GM12878 (cell line): ENCODE measurements at regions not wholly inside any gene's neighbourhood (a gene's known extent, or its start where the extent isn't known, plus 50 kb on each side); places are given as distances from the start of the nearest gene placed in this dataset.

Source experiments
- ATAC-seq: fragments of 200-7000 bp; cut with Tn5 transposase; 3 replicates; pipeline ENCODE4 v1.9.1; 2020; ENCODE audit warnings: mild to moderate bottlenecking, moderate library complexity
- BruUV-seq: library from RNA; stranded (reverse); fragments of 400-500 nt; replicated peaks from 2 replicates; lab custom pipeline; 2021; lab: Mats Ljungman, UMichigan
- CTCF ChIA-PET: fragments of 300-600 bp; sonication (Branson Sonifier 250); formaldehyde crosslinking; extraction: SDS; loops from one replicate; lab custom pipeline; 2021; ENCODE audit warnings: inconsistent platforms; lab: Yijun Ruan, JAX
- POLR2A ChIA-PET: fragments of 350-600 bp; formaldehyde crosslinking; extraction: SDS; loops from one replicate; lab custom pipeline; 2021; ENCODE audit warnings: inconsistent platforms; lab: Charles Lee
- RAD21 ChIA-PET: fragments of 300-600 bp; sonication (Branson Sonifier 250); formaldehyde crosslinking; loops from one replicate; lab custom pipeline; 2023; ENCODE audit warnings: antibody characterized with exemption; ENCODE audit not compliant: unreplicated experiment; lab: Charles Lee
- SMC1A ChIA-PET: fragments of 300-600 bp; sonication (Branson Sonifier 250); formaldehyde crosslinking; loops from one replicate; lab custom pipeline; 2023; ENCODE audit not compliant: unreplicated experiment, uncharacterized antibody; lab: Charles Lee
- DNase-seq: peaks from one replicate; pipeline ENCODE4 v3.0.0-alpha.2; 2011; ENCODE audit warnings: low read depth, low spot score
- FAIRE-seq: peaks from 3 replicates; lab custom pipeline; 2011; peaks lifted over from hg19 to GRCh38; lab: Jason Lieb, UNC
- H2AFZ ChIP-seq: 2 replicates; pipeline ENCODE4 v1.6.0; 2011; ENCODE audit warnings: low read depth, low read length, control low read depth; ENCODE audit not compliant: control insufficient read depth
- H3K27ac ChIP-seq: 2 replicates; pipeline ENCODE4 v1.5.1; 2011; ENCODE audit warnings: control low read depth; ENCODE audit not compliant: control insufficient read depth, insufficient read depth
- H3K27me3 ChIP-seq, 2 experiments: replicated peaks in 1 of 2; 2 replicates each; pipeline versions ENCODE4 v1.6.0 to v1.6.1; 2011; ENCODE audit warnings: low read length in 1 of 2; ENCODE audit not compliant: control insufficient read depth in 2 of 2, insufficient read depth in 2 of 2
- H3K36me3 ChIP-seq, 2 experiments: 2 replicates each; pipeline ENCODE4 v1.5.1; 2011; ENCODE audit warnings: low read length in 1 of 2; ENCODE audit not compliant: control insufficient read depth in 2 of 2, insufficient read depth in 2 of 2
- H3K4me1 ChIP-seq: 2 replicates; pipeline ENCODE4 v1.6.1; 2011; ENCODE audit warnings: mild to moderate bottlenecking, low read length, moderate library complexity, mixed read lengths; ENCODE audit not compliant: control insufficient read depth, insufficient read depth
- H3K4me2 ChIP-seq: 2 replicates; pipeline ENCODE4 v1.6.0; 2011; ENCODE audit warnings: control low read depth; ENCODE audit not compliant: control insufficient read depth, insufficient read depth
- H3K4me3 ChIP-seq: fragments of 200-600 bp; sonication (generic); 2 replicates; pipeline ENCODE4 v1.5.1; 2016
- H3K79me2 ChIP-seq: 2 replicates; pipeline ENCODE4 v1.6.0; 2011; ENCODE audit warnings: low read length; ENCODE audit not compliant: control insufficient read depth, insufficient read depth
- H3K9ac ChIP-seq: 2 replicates; pipeline ENCODE4 v1.8.0; 2011; ENCODE audit warnings: low read length, control low read depth, mixed read lengths; ENCODE audit not compliant: control insufficient read depth, insufficient read depth
- H3K9me3 ChIP-seq: replicated peaks from 3 replicates; pipeline ENCODE4 v1.5.1; 2011; ENCODE audit warnings: mild to moderate bottlenecking, low read length; ENCODE audit not compliant: control insufficient read depth, insufficient read depth
- H4K20me1 ChIP-seq: 2 replicates; pipeline ENCODE4 v1.6.0; 2011; ENCODE audit not compliant: control insufficient read depth, insufficient read depth
- ATF2 ChIP-seq: IDR thresholded peaks from 2 replicates; pipeline ENCODE4 v1.6.1; 2012; ENCODE audit warnings: low read length, inconsistent platforms
- E2F4 ChIP-seq: IDR thresholded peaks from 2 replicates; pipeline ENCODE4 v1.6.1; 2012; ENCODE audit warnings: low read depth, low read length, improper control_type of control experiment
- EED ChIP-seq: sonication (generic); IDR thresholded peaks from 2 replicates; pipeline ENCODE4 v1.6.1; 2016; ENCODE audit warnings: antibody characterized with exemption, low read depth
- ESRRA ChIP-seq: IDR thresholded peaks from 2 replicates; pipeline ENCODE4 v1.6.1; 2012; ENCODE audit warnings: mild to moderate bottlenecking, low read length, improper control_type of control experiment
- IKZF1 ChIP-seq: fragments of 450-650 bp; conservative IDR thresholded peaks from 2 replicates; pipeline ENCODE4 v1.6.1; 2017; ENCODE audit warnings: antibody characterized with exemption, mild to moderate bottlenecking
- LARP7 ChIP-seq: fragments of 450-650 bp; IDR thresholded peaks from 2 replicates; pipeline ENCODE4 v1.6.1; 2017; ENCODE audit warnings: mild to moderate bottlenecking
- MEF2A ChIP-seq: IDR thresholded peaks from 2 replicates; pipeline ENCODE4 v1.6.1; 2011; ENCODE audit warnings: low read depth, mild to moderate bottlenecking, low read length, moderate library complexity; ENCODE audit not compliant: insufficient read depth
- MEF2B ChIP-seq: fragments of 450-650 bp; IDR thresholded peaks from 2 replicates; pipeline ENCODE4 v1.6.1; 2018; ENCODE audit warnings: mild to moderate bottlenecking, moderate library complexity; ENCODE audit not compliant: partially characterized antibody, poor library complexity, severe bottlenecking
- MXI1 ChIP-seq: fragments of 150-350 bp; IDR thresholded peaks from 2 replicates; pipeline ENCODE4 v1.6.1; 2011; ENCODE audit warnings: low read depth, mild to moderate bottlenecking, inconsistent platforms, low read length, improper control_type of control experiment
- NFXL1 ChIP-seq: fragments of 450-650 bp; IDR thresholded peaks from 2 replicates; pipeline ENCODE4 v1.6.1; 2017; ENCODE audit warnings: antibody characterized with exemption, mild to moderate bottlenecking, borderline replicate concordance
- NRF1 ChIP-seq: conservative IDR thresholded peaks from 2 replicates; pipeline ENCODE4 v1.6.1; 2011; ENCODE audit warnings: mild to moderate bottlenecking, low read depth, low read length, improper control_type of control experiment
- RB1 ChIP-seq: fragments of 450-650 bp; formaldehyde crosslinking; IDR thresholded peaks from 2 replicates; pipeline ENCODE4 v1.6.1; 2017; ENCODE audit warnings: mild to moderate bottlenecking, borderline replicate concordance
- ZBTB4 ChIP-seq: fragments of 450-650 bp; formaldehyde crosslinking; IDR thresholded peaks from 2 replicates; pipeline ENCODE4 v1.4.0; 2022; ENCODE audit warnings: mild to moderate bottlenecking, moderate library complexity
- whole genome bisulfite sequencing: methylation state at CpG from one replicate; pipeline ENCODE4 v1.1.6; 2016; ENCODE audit warnings: low lambda C conversion rate; ENCODE audit not compliant: insufficient replicate concordance, insufficient coverage; ENCODE audit errors: missing lambda C conversion rate; 5-methylcytosine and 5-hydroxymethylcytosine counted together
- in situ Hi-C: fragments of 300-500 bp; cut with MboI; formaldehyde crosslinking; loops from 9 replicates; pipeline ENCODE4 v1.14.3; 2018; ENCODE audit warnings: mixed read lengths
- intact Hi-C: fragments of 100-400 bp; cut with micrococcal nuclease; formaldehyde crosslinking; loops from one replicate; pipeline ENCODE4 v1.14.2; 2022; ENCODE audit not compliant: unreplicated experiment
- TF ChIP-seq, protein P1 (sequence below): fragments of 450-650 bp; conservative IDR thresholded peaks from 2 replicates; pipeline ENCODE4 v1.6.1; 2017; ENCODE audit warnings: mild to moderate bottlenecking, moderate library complexity

DNA sequence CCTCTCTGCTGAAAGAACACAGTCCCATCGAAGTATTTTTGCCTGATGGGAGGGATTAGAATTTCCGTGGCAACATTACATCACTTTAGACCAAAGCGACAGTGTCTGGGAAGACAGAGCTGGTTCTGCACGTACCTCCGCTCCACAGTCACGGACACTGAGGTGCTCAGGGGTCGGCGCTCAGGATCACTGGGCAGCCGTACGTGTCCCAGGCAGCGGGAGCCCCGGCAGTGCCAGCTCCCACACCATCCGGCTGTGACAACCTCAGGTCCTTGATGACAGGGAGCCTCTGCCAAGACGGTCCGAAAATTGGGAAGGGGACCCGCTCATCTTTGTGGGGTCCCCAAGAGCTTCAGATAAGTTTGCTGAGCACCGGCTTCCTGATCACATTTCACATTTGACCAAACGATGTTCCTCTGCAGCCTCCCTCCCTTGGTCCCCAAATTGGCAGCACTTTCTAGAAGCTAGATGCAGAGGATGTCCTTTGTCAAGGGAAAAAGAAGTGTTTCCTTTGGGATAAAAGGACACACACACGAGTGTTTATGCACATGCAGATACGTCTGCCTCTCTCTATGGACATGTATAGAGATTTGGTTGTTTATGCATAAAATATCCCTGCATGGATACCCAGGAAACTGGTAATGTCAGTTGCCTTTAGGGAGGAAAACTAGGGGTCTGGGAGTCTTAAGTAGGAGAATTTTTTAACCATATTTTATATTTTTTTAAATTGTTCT lies 61.6 kb upstream of the LINC01488 start:
- ChIA-PET RAD21 (no interaction called here), POLR2A (no interaction called here), CTCF (no interaction called here), SMC1A (no interaction called here)
- no peak overlapping the region for H3K27ac ChIP-seq
- H3K79me2 ChIP-seq: no peaks in the 10 kb centered on the region
- no peaks in the 10 kb centered on the region for H4K20me1 ChIP-seq
- FAIRE-seq (no peak), DNase-seq (no peak), ATAC-seq (no peak)
- H3K9me3 ChIP-seq: peaks cover under 1% of the 10 kb centered on the region; the same call in 1 of the 3 replicates
- TF ChIP-seq MEF2B: no peak
- no peak for TF ChIP-seq MEF2A
- no peak for TF ChIP-seq E2F4
- no peak for TF ChIP-seq RB1
- TF ChIP-seq NRF1: no peak
- no peak for TF ChIP-seq MXI1
- TF ChIP-seq NFXL1: no peak
- TF ChIP-seq ZBTB4 (CRISPR knock-in tag): no peak
- TF ChIP-seq IKZF1: no peak
- TF ChIP-seq ESRRA: no peak
- no peak for TF ChIP-seq EED
- TF ChIP-seq LARP7: no peak
- TF ChIP-seq, protein P1, sequence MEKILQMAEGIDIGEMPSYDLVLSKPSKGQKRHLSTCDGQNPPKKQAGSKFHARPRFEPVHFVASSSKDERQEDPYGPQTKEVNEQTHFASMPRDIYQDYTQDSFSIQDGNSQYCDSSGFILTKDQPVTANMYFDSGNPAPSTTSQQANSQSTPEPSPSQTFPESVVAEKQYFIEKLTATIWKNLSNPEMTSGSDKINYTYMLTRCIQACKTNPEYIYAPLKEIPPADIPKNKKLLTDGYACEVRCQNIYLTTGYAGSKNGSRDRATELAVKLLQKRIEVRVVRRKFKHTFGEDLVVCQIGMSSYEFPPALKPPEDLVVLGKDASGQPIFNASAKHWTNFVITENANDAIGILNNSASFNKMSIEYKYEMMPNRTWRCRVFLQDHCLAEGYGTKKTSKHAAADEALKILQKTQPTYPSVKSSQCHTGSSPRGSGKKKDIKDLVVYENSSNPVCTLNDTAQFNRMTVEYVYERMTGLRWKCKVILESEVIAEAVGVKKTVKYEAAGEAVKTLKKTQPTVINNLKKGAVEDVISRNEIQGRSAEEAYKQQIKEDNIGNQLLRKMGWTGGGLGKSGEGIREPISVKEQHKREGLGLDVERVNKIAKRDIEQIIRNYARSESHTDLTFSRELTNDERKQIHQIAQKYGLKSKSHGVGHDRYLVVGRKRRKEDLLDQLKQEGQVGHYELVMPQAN: no peak
- no peak for TF ChIP-seq ATF2
- no TSS peak for BruUV-seq
- 60% methylated on average over 20 of the region's 20 CpGs for WGBS
- no peak overlapping the region for H3K9ac ChIP-seq
- no peaks in the 10 kb centered on the region for H3K4me1 ChIP-seq
- no peak overlapping the region for H3K4me2 ChIP-seq
- no peak overlapping the region for H3K4me3 ChIP-seq
- in situ Hi-C loops (no loop called here), intact Hi-C loops (no loop called here)
- H3K36me3 ChIP-seq: no peaks in the 10 kb centered on the region
- no peak overlapping the region for H2AFZ ChIP-seq
- H3K27me3 ChIP-seq: no peaks in the 10 kb centered on the region; a peak in 1 of 4 replicates
